AG09309 (cell line): ENCODE measurements at regions not wholly inside any gene's neighbourhood (a gene's known extent, or its start where the extent isn't known, plus 50 kb on each side); places are given as distances from the start of the nearest gene placed in this dataset.

ENCODE experiments used
- DNase-seq: peaks from one replicate; pipeline ENCODE4 v3.0.0-alpha.2; 2010; ENCODE audit warnings: low read depth
- H3K4me3 ChIP-seq: 2 replicates; pipeline ENCODE4 v1.5.1; 2011; ENCODE audit warnings: mild to moderate bottlenecking, low read depth, low read length, moderate library complexity; ENCODE audit not compliant: control insufficient read depth
- TF ChIP-seq, protein P1 (sequence below): IDR thresholded peaks from 2 replicates; pipeline ENCODE4 v1.5.1; 2011; ENCODE audit warnings: mild to moderate bottlenecking, low read depth, low read length, inconsistent platforms; ENCODE audit not compliant: insufficient read depth, control insufficient read depth; ENCODE audit errors: missing control alignments

DNA sequence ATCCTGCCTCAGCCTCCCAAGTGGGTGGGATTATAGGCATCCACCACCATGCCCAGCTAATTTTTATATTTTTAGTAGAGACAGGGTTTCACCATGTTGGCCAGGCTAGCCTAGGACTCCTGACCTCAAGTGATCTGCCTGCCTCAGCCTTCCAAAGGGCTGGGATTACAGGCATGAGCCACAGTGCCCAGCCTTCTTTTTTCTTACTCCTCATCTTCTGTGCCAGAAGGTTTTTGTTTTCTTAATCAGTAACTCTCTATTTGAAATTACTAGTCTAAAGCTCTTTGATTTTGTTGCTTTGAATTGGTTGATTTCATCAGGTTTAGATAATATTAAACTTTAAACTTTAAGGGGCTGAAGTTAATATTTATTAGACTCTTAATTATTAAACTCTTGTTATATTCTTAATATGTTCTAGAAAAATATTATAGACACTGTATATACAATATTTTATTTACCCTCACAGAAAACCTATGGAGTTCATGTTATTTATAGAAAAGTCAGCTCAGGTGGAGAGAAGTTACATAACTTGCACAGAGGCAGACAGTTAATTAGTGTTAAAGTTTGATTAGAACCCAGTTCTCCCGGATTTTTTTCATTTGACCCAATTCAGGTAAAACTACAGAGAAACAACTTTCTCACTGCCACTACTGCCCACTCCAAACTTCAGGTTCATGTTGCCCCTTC, 177.4 kb upstream of the SGK1 start:
- DNase-seq: no peak
- TF ChIP-seq, protein P1, sequence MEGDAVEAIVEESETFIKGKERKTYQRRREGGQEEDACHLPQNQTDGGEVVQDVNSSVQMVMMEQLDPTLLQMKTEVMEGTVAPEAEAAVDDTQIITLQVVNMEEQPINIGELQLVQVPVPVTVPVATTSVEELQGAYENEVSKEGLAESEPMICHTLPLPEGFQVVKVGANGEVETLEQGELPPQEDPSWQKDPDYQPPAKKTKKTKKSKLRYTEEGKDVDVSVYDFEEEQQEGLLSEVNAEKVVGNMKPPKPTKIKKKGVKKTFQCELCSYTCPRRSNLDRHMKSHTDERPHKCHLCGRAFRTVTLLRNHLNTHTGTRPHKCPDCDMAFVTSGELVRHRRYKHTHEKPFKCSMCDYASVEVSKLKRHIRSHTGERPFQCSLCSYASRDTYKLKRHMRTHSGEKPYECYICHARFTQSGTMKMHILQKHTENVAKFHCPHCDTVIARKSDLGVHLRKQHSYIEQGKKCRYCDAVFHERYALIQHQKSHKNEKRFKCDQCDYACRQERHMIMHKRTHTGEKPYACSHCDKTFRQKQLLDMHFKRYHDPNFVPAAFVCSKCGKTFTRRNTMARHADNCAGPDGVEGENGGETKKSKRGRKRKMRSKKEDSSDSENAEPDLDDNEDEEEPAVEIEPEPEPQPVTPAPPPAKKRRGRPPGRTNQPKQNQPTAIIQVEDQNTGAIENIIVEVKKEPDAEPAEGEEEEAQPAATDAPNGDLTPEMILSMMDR: no peak
- H3K4me3 ChIP-seq: no peak overlapping the region

GRCh38 chr6:134493789-134494188, 175.9 kb upstream of the SGK1 start:
- no peak overlapping the region for H3K4me3 ChIP-seq
- TF ChIP-seq, protein P1: no peak
- no peak for DNase-seq

GRCh38 chr6:134491477-134491876, 173.6 kb upstream of the SGK1 start:
- no peak for DNase-seq
- no peak overlapping the region for H3K4me3 ChIP-seq
- TF ChIP-seq, protein P1: no peak

DNA sequence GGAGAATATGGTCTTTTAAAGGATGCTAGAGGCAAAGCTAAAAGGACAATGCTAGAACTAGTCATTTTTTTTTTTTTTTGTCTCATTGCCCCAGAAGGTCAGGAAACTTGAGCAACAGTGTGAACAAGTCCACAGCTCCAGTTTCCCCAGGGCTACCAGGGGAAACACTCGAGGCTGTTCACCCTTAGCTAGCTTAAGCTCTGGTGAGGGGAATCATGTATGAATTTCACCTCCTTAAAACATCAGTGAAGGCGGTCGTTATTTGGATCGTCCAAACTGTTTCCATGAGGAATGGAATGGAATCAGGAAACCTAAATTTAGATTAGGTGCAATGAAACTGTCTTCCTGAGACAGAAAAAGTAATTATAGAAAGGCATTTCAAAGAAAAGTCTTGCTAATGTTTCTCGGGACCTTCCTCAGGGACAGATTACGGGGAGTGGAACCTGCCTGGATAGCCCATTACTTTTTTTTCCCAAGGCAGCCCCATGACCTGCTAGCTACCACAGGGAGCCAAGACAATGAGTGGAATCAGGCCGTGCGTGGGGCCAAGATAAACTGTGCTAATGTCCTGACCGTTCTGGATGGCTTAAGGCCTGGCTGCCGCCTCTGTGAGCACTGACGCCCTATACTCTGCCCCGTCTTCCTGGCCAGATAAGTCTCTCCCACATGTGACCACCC, 164.8 kb upstream of the SGK1 start:
- H3K4me3 ChIP-seq: no peak overlapping the region
- DNase-seq: no peak
- TF ChIP-seq, protein P1: no peak

DNA sequence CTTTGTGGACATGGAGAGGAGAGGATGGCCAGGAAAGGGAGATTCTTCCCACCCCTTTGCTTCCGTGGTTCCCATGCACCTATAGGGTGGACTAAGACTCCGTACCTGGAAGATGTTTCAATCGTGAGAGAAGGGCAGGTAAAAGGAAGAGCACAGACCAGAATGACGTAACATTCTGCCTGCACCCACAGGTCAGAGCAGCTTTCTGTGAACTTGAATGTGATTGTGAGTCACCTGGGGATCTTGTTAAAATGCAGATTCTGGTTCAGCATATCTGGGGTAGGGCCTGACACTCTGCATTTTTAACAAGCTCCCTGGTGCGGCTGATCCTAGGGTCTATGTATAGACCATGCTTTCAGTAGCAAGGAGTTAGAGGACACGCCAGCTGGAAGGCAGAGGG, 164.1 kb upstream of the SGK1 start:
- no peak overlapping the region for H3K4me3 ChIP-seq
- DNase-seq: no peak
- TF ChIP-seq, protein P1: no peak

DNA sequence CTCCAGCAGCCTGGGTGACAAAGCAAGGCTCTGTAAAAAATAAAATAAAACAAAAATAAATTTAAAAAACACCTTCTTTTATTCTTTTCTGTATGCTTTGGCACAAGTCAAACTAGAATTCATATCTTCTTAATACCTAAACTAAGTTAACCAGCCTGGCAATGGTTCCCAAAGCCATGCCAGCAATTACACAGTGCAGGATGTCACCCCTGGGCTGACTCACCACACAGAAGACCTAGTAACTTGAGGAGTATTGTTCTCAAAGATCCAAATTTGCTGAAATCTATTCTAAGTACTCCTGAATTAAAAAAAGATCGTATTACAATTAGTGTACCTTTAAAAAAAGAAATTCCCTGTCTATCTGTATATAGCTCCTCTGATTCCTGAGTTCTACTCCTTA, 162.7 kb upstream of the SGK1 start:
- DNase-seq: no peak
- no peak overlapping the region for H3K4me3 ChIP-seq
- TF ChIP-seq, protein P1: no peak
